Right renal cortex interstitium (tissue), 3 donors: ENCODE measurements at regions not wholly inside any gene's neighbourhood (a gene's known extent, or its start where the extent isn't known, plus 50 kb on each side); places are given as distances from the start of the nearest gene placed in this dataset.

Experiments used
- DNase-seq, 3 donors: peaks; one replicate each; pipeline ENCODE4 v3.0.0-alpha.2; 2013; ENCODE audit warnings: low read depth in 3 of 3, low spot score in 2 of 3

DNA sequence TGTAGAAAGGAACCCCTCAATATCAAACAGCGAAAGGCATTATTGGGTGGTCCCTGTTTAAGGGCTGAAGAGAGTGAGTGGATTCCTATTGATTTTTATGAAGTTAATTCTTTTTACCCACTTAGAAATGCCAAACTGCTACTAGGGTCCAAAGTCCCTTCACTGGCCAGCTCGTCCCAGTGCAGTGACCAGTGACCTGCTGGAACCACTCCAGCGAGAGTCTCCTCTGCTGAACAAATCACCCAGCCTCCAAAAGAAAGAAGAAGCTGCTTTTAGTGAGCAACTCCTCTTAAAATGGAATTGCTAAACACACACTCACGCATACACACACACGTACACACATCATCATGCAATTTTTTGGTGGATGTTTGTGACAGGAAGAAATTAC, 198.2 kb upstream of the PLEKHG7 start:
- no peak for DNase-seq

GRCh38 chr12:92503971-92504593, 198.7 kb upstream of the PLEKHG7 start:
- no peak for DNase-seq

GRCh38 chr12:92503029-92503931, 199.5 kb upstream of the PLEKHG7 start:
- DNase-seq: peak in 2 of 3 donors; percentile 23 to 39

DNA sequence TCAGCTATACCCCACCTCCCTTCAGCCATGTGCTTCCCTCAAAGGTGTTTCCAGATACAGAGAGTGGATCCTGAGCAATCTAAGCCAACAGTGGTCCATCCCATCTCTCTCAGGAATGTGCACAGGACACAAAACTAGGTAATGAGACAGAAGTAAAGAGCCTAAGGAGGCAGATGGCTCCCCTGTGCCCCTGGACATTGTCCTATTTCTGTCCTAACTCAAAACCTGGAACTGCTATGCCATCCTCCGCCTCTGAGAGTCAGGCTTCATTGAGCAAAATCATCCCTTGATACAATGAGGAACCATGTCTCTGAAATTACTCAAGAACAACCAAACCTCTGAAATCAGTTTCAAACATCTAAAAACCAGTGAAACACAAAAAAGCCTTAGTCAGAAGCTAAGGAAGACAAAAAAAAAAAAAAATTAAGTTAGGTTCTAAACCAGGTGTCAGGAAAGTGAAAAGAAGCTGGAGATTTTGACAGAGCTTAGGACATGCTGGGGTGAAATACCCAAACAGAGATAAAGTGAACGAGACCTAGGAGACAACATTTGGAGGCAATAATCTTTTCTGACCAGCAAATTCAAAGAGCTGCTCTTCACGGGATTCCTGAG, 200.3 kb upstream of the PLEKHG7 start:
- DNase-seq: no peak

DNA sequence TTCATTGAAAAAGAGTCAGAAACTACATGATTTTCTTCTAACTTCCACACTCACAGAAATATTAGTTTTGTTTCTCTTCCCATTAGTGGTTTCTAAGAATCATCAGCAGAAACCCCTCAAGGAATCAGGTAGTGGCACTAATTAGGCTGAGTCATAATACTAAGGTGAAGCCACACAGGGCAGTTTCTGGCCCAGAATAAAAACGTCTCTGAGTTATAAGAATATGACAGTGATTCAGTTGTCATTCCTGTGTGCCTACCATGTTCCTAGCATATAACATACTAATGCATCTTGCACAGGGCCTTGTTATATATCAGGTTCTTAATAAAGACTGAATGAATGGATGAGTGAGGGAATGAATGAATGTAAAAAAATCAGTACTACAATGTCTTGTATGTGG, 206.0 kb upstream of the PLEKHG7 start:
- no peak for DNase-seq

- no peak for DNase-seq
Observed at GRCh38 chr12:92495108-92495507, 207.7 kb upstream of the PLEKHG7 start.

- DNase-seq: no peak
Observed at GRCh38 chr12:92493816-92494215, 209.0 kb upstream of the PLEKHG7 start.

DNA sequence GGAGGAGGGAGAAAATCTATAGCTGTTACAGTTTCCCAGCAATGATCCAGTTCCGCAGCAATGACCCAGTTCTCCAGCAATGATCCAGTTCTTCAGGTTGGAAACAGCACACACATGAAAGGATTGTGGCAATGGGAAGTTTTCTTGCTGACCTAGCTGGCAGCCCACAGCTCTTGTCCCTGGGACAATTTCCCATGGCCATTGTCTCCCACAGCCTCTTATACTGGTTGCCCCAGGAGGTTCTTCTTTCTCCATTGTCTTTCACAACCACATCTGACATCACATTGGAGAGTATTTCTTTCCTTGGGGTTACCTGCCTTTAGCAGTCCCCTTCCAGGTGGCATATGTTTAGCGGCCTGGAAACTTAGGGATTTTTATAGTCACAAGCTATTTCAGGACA, 209.8 kb upstream of the PLEKHG7 start:
- DNase-seq: no peak

- no peak for DNase-seq
Observed at GRCh38 chr12:92492291-92492690, 210.5 kb upstream of the PLEKHG7 start.

- DNase-seq: no peak
Observed at GRCh38 chr12:92489781-92490180, 213.0 kb upstream of the PLEKHG7 start.

DNA sequence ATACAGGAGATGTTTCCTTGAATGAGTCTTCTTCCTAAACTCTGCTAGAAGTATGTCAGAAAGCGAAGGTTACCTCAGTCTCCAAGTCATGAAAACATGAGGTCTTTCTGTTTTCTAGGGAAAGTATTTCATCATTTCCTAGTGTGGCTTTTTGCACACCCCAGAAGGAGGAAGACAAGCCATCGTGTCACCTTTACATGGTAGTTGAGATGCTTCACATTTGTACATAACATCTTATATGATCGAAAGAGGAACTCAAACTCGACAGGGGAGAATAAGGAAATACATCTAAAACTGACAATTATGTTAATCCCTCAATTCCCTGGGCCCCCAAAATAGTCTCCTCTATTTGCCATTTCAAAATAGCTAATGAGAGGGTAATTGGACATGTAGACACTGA, 214.1 kb upstream of the PLEKHG7 start:
- no peak for DNase-seq

GRCh38 chr12:92487138-92487485, 215.7 kb upstream of the PLEKHG7 start:
- DNase-seq: no peak

GRCh38 chr12:92486443-92487137, 216.2 kb upstream of the PLEKHG7 start:
- no peak for DNase-seq

DNA sequence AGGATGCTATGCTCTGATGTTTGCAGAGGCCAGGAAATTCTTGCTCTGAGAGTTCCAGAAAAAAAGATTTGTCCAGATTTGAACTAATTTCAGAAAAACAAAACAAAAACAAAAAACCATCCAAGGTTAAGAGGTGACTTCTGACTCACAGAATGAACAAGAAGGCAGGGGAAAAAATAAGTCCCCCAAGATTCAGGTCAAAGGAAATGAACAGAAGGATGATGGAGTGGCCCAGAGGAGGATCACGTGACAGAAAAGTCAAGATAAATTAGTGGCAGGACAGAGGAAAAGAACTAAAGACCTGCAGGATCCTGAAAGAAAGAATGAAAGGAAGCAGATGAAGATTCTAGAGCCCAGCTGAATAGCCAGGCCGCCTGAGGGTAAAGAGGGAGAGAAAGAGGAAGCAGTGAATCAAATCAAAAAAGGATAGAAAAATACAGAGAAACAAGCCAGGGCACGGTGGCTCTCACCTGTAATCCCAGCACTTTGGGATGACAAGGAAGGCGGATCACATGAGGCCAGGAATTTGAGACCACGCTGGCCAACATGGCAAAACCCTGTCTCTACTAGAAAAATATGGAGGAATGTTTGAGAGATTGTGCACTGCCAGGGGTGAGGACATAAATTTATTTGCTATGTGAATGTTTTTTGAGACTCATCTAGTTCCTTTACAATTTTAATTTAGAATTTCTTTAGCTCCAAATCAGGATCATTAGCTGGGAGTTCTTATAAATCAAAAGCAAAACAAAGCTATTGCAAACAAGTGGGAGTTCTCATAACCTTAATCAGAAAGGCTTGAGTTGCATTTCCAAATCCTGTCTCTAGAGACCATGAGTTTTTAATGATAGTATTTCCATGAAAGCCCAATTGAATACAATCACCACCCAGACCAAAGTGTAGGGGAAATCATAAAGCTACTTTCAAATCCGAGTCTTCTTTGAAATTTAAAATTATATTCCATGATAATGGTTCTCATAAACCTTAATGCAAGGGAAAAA, 217.1 kb upstream of the PLEKHG7 start:
- no peak for DNase-seq

GRCh38 chr12:92482599-92482998, 220.2 kb upstream of the PLEKHG7 start:
- no peak for DNase-seq

DNA sequence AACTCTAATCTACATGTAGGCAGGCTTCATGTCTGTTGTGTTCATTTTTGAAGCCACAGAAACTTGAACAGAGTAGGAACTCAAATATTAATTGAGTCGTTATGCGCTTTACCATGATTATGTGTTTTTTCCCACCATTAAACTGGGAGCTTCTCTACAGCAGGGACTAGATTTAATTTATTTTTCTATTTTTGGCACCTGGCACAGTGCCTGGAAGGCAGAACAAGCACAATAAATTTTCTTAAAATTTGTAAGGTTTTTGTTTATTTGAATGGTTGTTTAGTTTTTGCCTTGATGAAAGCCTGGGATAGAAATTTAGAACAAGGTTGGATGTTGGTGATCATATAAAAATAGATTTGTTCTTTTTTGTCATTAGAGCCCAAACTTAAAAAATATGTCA, 221.7 kb upstream of the PLEKHG7 start:
- DNase-seq: no peak

DNA sequence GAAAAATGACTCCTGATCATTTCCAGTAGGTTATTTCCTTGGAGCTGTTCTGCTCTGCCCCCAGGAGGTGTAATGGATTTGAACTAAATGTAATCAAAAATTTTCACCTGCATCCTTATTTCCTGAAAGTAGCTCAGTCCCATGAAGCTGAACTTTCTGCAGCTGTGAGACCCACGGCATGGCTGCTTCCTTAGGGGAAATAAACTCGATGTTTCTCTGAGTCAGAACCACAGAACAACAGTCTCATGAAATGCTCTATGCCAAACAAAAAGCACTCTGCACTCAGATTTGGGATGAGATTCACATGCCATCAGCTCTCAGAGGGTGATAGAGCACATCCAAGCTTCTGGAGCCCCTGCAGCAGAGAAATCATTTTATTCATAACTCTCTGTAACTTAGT, 224.1 kb upstream of the PLEKHG7 start:
- DNase-seq: no peak

GRCh38 chr12:92476844-92477243, 225.9 kb upstream of the PLEKHG7 start:
- DNase-seq: no peak

GRCh38 chr12:92473564-92473963, 229.2 kb upstream of the PLEKHG7 start:
- DNase-seq: no peak

DNA sequence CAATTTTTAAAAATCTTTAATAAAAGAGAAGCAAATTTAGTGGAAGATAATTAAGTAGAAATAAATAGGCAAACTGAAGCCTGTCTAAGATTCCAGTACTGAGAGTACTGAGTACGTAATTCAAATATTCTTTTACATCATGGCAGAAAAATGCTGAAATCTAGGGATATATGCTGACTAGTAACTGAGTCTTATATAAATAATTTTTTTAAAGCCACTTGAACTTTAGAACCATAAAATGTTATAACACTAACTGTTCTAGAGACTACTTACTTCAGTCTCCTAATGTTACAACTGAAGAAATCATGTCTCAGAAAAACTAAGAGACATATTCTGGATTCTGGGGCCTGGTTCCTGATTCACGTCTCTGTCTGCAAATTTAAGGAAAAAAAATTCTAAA, 230.6 kb upstream of the PLEKHG7 start:
- DNase-seq: no peak
